Lung (tissue), 11 donors: ENCODE measurements at regions not wholly inside any gene's neighbourhood (a gene's known extent, or its start where the extent isn't known, plus 50 kb on each side); places are given as distances from the start of the nearest gene placed in this dataset.
A peak's percentile ranks its signal among the peaks of the same experiment; 100 is the strongest.

Experiments
- ATAC-seq: fragments of 200-7000 bp; cut with Tn5 transposase; one replicate; pipeline ENCODE4 v1.9.1; 2020; ENCODE audit warnings: moderate number of reproducible peaks; ENCODE audit not compliant: insufficient read depth, low FRiP score
- DNase-seq, 3 donors: peaks; one replicate each; pipeline ENCODE4 v3.0.0-alpha.2; 2013 to 2017
- H3K27ac ChIP-seq, 2 donors: one replicate each; pipeline ENCODE4 v1.5.1; 2013; ENCODE audit warnings: mild to moderate bottlenecking in 2 of 2, moderate library complexity in 2 of 2, control low read depth in 1 of 2, inconsistent platforms in 1 of 2, low read depth in 1 of 2, low read length in 1 of 2
- H3K27me3 ChIP-seq, 3 donors: one replicate each; pipeline ENCODE4 v1.5.1; 2013; ENCODE audit warnings: low read length in 2 of 3; ENCODE audit not compliant: control insufficient read depth in 3 of 3, insufficient read depth in 3 of 3
- H3K36me3 ChIP-seq, 4 donors: one replicate each; pipeline ENCODE4 v1.5.1; 2013; ENCODE audit warnings: low read length in 4 of 4, mild to moderate bottlenecking in 1 of 4, moderate library complexity in 1 of 4; ENCODE audit not compliant: control insufficient read depth in 4 of 4, insufficient read depth in 4 of 4
- H3K4me1 ChIP-seq, 5 donors: one replicate each; pipeline ENCODE4 v1.5.1; 2013; ENCODE audit warnings: low read length in 5 of 5, mild to moderate bottlenecking in 2 of 5, moderate library complexity in 1 of 5; ENCODE audit not compliant: control insufficient read depth in 5 of 5, insufficient read depth in 5 of 5
- H3K4me3 ChIP-seq: one replicate; pipeline ENCODE4 v1.5.1; 2013; ENCODE audit warnings: mild to moderate bottlenecking, control low read depth, moderate library complexity
- H3K9ac ChIP-seq, 2 donors: one replicate each; pipeline ENCODE4 v1.5.1; 2013; ENCODE audit warnings: low read length in 2 of 2, control low read depth in 1 of 2; ENCODE audit not compliant: insufficient read depth in 1 of 2
- H3K9me3 ChIP-seq, 4 donors: one replicate each; pipeline ENCODE4 v1.5.1; 2013; ENCODE audit warnings: low read length in 3 of 4, mild to moderate bottlenecking in 1 of 4, moderate library complexity in 1 of 4; ENCODE audit not compliant: control insufficient read depth in 4 of 4, insufficient read depth in 3 of 4
- WGBS, 2 donors: extraction: QIAGEN DNeasy Blood & Tissue Kit; methylation state at CpG; one replicate each; pipeline ENCODE4 v1.1.7; 2013; 5-methylcytosine and 5-hydroxymethylcytosine counted together
- TF ChIP-seq, protein P1 (sequence below): IDR thresholded peaks from 2 replicates; pipeline ENCODE4 v1.5.1; 2012; ENCODE audit warnings: mild to moderate bottlenecking; ENCODE audit errors: control extremely low read depth, extremely low read depth
- donor health status: control.
- donor health status: control.
- donor health status: Bipolar disorder and iron deficiency.
- donor health status: healthy.
- donor health status: DM: yes; HTN: yes; CAD: no.

DNA sequence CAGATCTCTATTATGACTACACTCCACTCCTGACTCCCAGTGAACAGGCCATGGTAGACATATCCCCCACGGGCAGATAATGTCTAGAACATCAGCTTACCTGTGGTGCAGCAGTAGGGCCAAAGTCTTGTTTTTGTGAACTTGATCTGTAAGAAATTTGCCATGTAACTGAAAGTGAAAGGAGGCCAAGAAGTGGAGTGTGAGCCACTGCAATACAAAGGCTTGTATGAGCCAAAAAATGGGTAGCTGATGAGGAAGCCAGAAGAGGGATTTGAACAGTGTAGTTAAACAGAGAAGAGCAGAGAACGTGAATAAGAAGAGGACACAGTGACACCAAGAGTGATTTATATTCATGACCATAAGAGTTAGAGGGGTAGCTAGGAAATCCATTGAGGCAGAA lies 361.7 kb downstream of the DMRT2 start:
- TF ChIP-seq, protein P1, sequence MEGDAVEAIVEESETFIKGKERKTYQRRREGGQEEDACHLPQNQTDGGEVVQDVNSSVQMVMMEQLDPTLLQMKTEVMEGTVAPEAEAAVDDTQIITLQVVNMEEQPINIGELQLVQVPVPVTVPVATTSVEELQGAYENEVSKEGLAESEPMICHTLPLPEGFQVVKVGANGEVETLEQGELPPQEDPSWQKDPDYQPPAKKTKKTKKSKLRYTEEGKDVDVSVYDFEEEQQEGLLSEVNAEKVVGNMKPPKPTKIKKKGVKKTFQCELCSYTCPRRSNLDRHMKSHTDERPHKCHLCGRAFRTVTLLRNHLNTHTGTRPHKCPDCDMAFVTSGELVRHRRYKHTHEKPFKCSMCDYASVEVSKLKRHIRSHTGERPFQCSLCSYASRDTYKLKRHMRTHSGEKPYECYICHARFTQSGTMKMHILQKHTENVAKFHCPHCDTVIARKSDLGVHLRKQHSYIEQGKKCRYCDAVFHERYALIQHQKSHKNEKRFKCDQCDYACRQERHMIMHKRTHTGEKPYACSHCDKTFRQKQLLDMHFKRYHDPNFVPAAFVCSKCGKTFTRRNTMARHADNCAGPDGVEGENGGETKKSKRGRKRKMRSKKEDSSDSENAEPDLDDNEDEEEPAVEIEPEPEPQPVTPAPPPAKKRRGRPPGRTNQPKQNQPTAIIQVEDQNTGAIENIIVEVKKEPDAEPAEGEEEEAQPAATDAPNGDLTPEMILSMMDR, result no peak
- peaks cover 0 to 3% (median 0%) of the 10 kb centered on the region in 5 donors for H3K4me1 ChIP-seq
- no peaks in the 10 kb centered on the region for H3K36me3 ChIP-seq
- H3K27ac ChIP-seq, result no peak overlapping the region
- DNase-seq, result no peak
- no peak overlapping the region for H3K9ac ChIP-seq
- no peak for ATAC-seq
- no peak overlapping the region for H3K4me3 ChIP-seq
- no peaks in the 10 kb centered on the region for H3K9me3 ChIP-seq
- 58 to 66% methylated on average over 2 of the region's 2 CpGs for WGBS, 2 donors
- H3K27me3 ChIP-seq, result no peaks in the 10 kb centered on the region

DNA sequence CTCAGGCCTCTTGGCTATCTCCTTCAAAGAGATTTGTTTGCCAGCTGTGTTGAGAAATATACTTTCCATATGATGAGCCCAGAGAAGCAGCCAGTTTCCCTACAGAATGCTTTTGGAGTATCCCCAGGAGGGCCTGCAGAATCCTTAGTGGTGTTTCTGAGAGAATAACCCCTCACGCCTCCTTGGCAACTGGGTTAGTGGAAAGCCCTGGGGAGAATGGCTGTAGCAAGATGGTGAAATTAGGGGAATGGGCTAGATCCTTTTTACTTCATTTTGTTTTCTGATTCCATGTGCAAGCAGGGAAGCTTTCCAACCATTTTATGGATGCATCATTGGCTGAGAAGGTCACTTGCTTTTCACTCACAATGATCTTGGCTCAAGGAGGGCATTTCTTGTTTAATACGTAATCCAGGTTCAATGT lies 364.6 kb downstream of the DMRT2 start:
- DNase-seq (peak in 2 of 3 donors; percentile 54 to 62), ATAC-seq (no peak)
- no peak overlapping the region for H3K4me3 ChIP-seq
- H3K9me3 ChIP-seq, result no peaks in the 10 kb centered on the region
- TF ChIP-seq, protein P1, result no peak
- H3K27me3 ChIP-seq, result no peaks in the 10 kb centered on the region
- peaks cover 0 to 3% (median 0%) of the 10 kb centered on the region in 5 donors for H3K4me1 ChIP-seq
- no peak overlapping the region for H3K27ac ChIP-seq
- no peaks in the 10 kb centered on the region for H3K36me3 ChIP-seq
- H3K9ac ChIP-seq, result no peak overlapping the region
- WGBS, 2 donors, result 89 to 95% methylated on average over 2 of the region's 2 CpGs

DNA sequence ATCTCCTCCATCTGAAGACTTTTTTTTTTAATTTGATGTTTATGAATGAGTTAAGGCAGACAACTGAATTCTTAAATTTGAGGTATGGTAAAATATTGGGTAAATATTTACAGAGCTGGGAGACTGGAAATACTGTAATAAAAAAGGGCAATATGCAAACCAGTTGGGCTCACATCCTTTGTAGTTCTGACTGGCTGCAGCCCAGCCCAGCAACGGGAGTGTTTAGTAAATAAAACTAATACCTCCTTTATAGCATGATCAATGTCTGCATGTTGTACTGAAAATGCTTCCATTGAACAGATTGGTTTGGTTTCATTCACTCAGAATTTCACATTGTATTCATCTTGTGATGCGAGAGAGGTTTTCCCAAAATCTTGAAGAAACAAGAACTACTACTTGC lies 365.0 kb downstream of the DMRT2 start:
- H3K36me3 ChIP-seq, result no peaks in the 10 kb centered on the region
- no peaks in the 10 kb centered on the region for H3K9me3 ChIP-seq
- H3K27me3 ChIP-seq, result no peaks in the 10 kb centered on the region
- no peak overlapping the region for H3K9ac ChIP-seq
- WGBS, 2 donors, result 75% methylated on average over 2 of the region's 2 CpGs
- H3K4me3 ChIP-seq, result no peak overlapping the region
- peaks cover 0 to 3% (median 0%) of the 10 kb centered on the region in 5 donors for H3K4me1 ChIP-seq
- H3K27ac ChIP-seq, result no peak overlapping the region
- TF ChIP-seq, protein P1, result no peak
- ATAC-seq, result no peak
- peak in 1 of 3 donors; percentile 29 for DNase-seq

DNA sequence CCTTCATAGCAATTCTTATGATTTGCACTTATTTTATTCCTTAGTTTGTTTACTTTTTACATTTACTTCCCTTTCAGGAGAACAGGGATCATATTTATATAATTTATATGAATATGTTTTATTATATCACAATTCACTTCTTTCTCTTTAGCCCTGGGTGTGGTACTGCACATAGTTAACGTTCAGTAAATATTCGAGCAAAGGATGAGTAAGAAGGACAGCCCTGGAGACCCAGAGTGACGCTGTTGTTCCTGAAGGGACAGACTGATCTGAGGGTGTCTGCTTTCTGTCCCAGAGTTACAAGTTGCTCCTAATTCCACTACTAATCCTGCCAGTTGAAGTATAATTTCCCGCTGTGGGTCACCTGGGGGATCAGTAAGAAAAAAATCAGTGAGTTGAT lies 366.1 kb downstream of the DMRT2 start:
- WGBS, 2 donors, result 73 to 87% methylated on average over 4 of the region's 4 CpGs
- Histone ChIP-seq H3K9ac (no peak overlapping the region), H3K4me1 (peaks cover 0 to 3% (median 0%) of the 10 kb centered on the region in 5 donors), H3K27ac (no peak overlapping the region), H3K9me3 (no peaks in the 10 kb centered on the region), H3K36me3 (no peaks in the 10 kb centered on the region), H3K27me3 (no peaks in the 10 kb centered on the region), H3K4me3 (no peak overlapping the region)
- TF ChIP-seq, protein P1, result no peak
- ATAC-seq (no peak), DNase-seq (no peak)
